ENCODE measurements at regions not wholly inside any gene's neighbourhood (a gene's known extent, or its start where the extent isn't known, plus 50 kb on each side); places are given as distances from the start of the nearest gene placed in this dataset.
"Not testable (repeated sequence)": the region's sequence is repeated elsewhere in the genome, so short reads cannot be mapped to it uniquely, and the experiment has no call there.

- not testable (repeated sequence) for TF ChIP-seq REST (IDR thresholded peaks at IDR 0.05; ENCODE audit: unreplicated experiment); CTCF (conservative IDR thresholded peaks at IDR 0.05; ENCODE audit: low read depth in 2 of 2); EZH2 (IDR thresholded peaks at IDR 0.05; ENCODE audit: low read depth, unreplicated experiment); ZNF114 (CRISPR knock-in tag; IDR thresholded peaks at IDR 0.05); ZNF331 (CRISPR knock-in tag; IDR thresholded peaks at IDR 0.05; ENCODE audit: low read depth); EZH2phosphoT487 (IDR thresholded peaks at IDR 0.05; ENCODE audit: unreplicated experiment); POLR2AphosphoS5 (IDR thresholded peaks at IDR 0.05; ENCODE audit: low read depth); JUNB (IDR thresholded peaks at IDR 0.05; ENCODE audit: unreplicated experiment); CREB1 (CRISPR knock-in tag; IDR thresholded peaks at IDR 0.05; ENCODE audit: low read depth); ETS1 (IDR thresholded peaks at IDR 0.05)
These were observed 1148.0 kb upstream of the ACVR2A start for GRCh38 chr2:146696787-146697186.

Measured in GM23338 (cell line).